Calu3 (cell line): ENCODE measurements at regions not wholly inside any gene's neighbourhood (a gene's known extent, or its start where the extent isn't known, plus 50 kb on each side); places are given as distances from the start of the nearest gene placed in this dataset.
A peak's percentile ranks its signal among the peaks of the same experiment; 100 is the strongest.

ENCODE experiments used
- BruUV-seq: library from RNA; stranded (reverse); fragments of 400-500 nt; replicated peaks from 2 replicates; lab custom pipeline; 2021; lab: Mats Ljungman, UMichigan
- CTCF ChIA-PET: fragments of 300-600 bp; sonication (Branson Sonifier 250); formaldehyde crosslinking; loops from one replicate; lab custom pipeline; 2022; ENCODE audit warnings: antibody characterized with exemption; lab: Charles Lee
- DNase-seq: peaks from one replicate; pipeline ENCODE4 v3.0.0; 2022
- H3K27ac Mint-ChIP-seq: one replicate; pipeline ENCODE4 v1.8.0; 2022; ENCODE audit warnings: mixed read lengths; ENCODE audit not compliant: unreplicated experiment
- H3K27me3 Mint-ChIP-seq: one replicate; pipeline ENCODE4 v1.8.0; 2022; ENCODE audit warnings: mixed read lengths; ENCODE audit not compliant: unreplicated experiment
- H3K36me3 Mint-ChIP-seq: one replicate; pipeline ENCODE4 v1.8.0; 2022; ENCODE audit warnings: mild to moderate bottlenecking, moderate library complexity, mixed read lengths; ENCODE audit not compliant: insufficient read depth, unreplicated experiment
- H3K4me1 Mint-ChIP-seq: one replicate; pipeline ENCODE4 v1.8.0; 2022; ENCODE audit warnings: mild to moderate bottlenecking, low read depth, mixed read lengths; ENCODE audit not compliant: unreplicated experiment
- H3K4me3 Mint-ChIP-seq: one replicate; pipeline ENCODE4 v1.8.0; 2022; ENCODE audit warnings: mild to moderate bottlenecking, low read depth, moderate library complexity, mixed read lengths; ENCODE audit not compliant: unreplicated experiment
- H3K9me3 Mint-ChIP-seq: one replicate; pipeline ENCODE4 v1.8.0; 2022; ENCODE audit warnings: low read depth, mixed read lengths; ENCODE audit not compliant: unreplicated experiment
- intact Hi-C: fragments of 100-400 bp; cut with micrococcal nuclease; formaldehyde crosslinking; loops from one replicate; pipeline ENCODE4 v1.10.0; 2022; ENCODE audit not compliant: unreplicated experiment
- TF ChIP-seq, protein P1 (sequence below): fragments of 200-600 bp; IDR thresholded peaks from one replicate; pipeline ENCODE4 v1.8.0; 2022; ENCODE audit warnings: antibody characterized with exemption; ENCODE audit not compliant: unreplicated experiment

DNA sequence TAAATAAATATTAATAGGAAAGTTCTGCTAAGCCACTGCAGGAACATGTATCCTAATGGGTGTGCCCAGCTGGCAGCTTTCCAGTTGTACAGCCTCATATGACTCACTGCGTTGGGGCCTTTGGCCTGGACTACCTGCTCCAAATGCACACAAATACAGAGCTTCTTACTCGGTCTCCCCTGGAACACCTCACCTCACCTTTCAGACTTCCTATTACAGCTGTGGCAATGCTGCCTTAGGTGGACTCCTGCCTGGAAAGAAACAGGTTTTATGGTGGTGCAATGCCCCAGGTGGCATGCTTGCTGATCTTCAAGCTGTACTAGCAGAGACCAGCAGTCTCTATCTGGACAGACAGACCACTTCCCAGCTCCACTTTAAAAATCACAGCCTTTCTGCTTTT is 85.7 kb upstream of the EXOC1L start:
- Mint-ChIP-seq H3K4me1 (peaks cover 34% of the 10 kb centered on the region), H3K4me3 (no peak overlapping the region), H3K27me3 (no peaks in the 10 kb centered on the region), H3K27ac (no peak overlapping the region), H3K9me3 (no peaks in the 10 kb centered on the region), H3K36me3 (peaks cover under 1% of the 10 kb centered on the region)
- peak; percentile 84 for DNase-seq
- no TSS peak for BruUV-seq
- TF ChIP-seq, protein P1, sequence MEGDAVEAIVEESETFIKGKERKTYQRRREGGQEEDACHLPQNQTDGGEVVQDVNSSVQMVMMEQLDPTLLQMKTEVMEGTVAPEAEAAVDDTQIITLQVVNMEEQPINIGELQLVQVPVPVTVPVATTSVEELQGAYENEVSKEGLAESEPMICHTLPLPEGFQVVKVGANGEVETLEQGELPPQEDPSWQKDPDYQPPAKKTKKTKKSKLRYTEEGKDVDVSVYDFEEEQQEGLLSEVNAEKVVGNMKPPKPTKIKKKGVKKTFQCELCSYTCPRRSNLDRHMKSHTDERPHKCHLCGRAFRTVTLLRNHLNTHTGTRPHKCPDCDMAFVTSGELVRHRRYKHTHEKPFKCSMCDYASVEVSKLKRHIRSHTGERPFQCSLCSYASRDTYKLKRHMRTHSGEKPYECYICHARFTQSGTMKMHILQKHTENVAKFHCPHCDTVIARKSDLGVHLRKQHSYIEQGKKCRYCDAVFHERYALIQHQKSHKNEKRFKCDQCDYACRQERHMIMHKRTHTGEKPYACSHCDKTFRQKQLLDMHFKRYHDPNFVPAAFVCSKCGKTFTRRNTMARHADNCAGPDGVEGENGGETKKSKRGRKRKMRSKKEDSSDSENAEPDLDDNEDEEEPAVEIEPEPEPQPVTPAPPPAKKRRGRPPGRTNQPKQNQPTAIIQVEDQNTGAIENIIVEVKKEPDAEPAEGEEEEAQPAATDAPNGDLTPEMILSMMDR: no peak
- intact Hi-C loops: loop anchor here (5.0 to 10.0 kb wide), 4 partner anchors 102 to 759 kb away; partner anchors contain the start of genes CLOCK and SRD5A3
- CTCF ChIA-PET: interaction anchor here (0.9 to 1.1 kb wide), 2 partner anchors 14 to 188 kb away, joined by 3 read pairs; no protein-coding TSS in a partner anchor

DNA sequence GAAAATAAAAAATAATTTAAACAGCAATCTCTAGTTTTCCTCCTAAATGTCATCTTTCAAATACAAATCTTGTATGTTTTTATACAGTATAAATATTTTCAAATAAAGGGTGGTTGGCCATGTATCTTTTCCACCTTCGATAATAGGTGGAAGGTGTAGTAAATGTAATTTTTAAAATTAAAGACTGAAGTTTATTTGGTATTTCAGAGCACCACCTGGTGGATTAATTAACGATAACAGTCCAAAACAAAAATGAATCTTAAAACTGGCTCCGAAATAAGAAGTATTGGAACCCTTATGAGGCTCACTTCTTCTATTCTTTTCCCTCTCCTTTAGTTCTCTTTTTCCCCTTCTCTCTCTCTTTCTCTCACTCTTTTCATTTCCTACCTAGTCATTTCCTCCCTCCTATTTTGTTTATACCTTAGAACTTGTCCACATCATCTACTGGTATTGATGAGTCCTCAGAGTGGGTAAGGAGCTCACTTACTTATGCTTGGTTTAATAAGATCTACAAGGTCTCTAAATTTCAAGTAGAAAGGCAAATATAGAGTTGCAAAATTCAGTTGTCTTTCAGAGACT is 82.9 kb upstream of the EXOC1L start:
- intact Hi-C loops: loop anchor here (2.0 to 10.0 kb wide), 4 partner anchors 130 to 762 kb away; partner anchors contain the start of gene SRD5A3

DNA sequence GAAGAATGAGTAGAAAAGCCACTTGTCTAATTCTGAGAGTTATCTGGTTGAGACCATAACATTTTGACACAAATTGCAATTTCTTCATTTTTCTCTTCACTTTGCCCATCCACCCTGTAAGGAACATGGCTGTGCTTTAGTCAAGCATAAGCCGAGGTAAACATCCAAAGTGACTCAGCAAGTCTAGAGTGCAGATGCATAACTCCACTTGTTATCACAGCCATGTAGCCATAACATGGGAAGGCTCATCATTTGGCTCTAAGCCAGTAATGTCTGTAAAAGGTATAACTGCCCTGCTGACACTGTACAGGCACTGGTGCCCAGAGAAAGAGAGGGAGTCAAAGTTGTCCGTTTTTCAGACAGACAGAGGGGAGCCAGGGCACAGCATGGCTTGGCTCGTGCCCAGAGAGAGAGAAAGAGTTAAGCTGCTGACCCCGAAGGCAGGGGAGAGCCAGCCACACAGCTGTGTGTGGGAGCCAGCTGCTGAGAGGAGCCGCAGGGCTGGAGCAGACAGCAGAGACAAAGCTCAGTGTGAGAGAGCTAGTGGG is 76.9 kb upstream of the EXOC1L start:
- DNase-seq: no peak
- H3K27me3 Mint-ChIP-seq: peaks cover 9% of the 10 kb centered on the region
- H3K27ac Mint-ChIP-seq: no peak overlapping the region
- CTCF ChIA-PET: interaction anchor here (0.7 kb wide), 1 partner anchor 12 kb away, joined by 4 read pairs; no protein-coding TSS in a partner anchor
- H3K9me3 Mint-ChIP-seq: no peaks in the 10 kb centered on the region
- TF ChIP-seq, protein P1: no peak
- no TSS peak for BruUV-seq
- intact Hi-C loops: no loop called here
- H3K4me3 Mint-ChIP-seq: no peak overlapping the region
- no peaks in the 10 kb centered on the region for H3K36me3 Mint-ChIP-seq
- H3K4me1 Mint-ChIP-seq: no peaks in the 10 kb centered on the region

More for the DNA sequence above, 82.9 kb upstream of the EXOC1L start:
- Mint-ChIP-seq H3K4me3 (no peak overlapping the region), H3K4me1 (peaks cover 21% of the 10 kb centered on the region), H3K9me3 (no peaks in the 10 kb centered on the region), H3K36me3 (no peaks in the 10 kb centered on the region), H3K27ac (no peak overlapping the region), H3K27me3 (no peaks in the 10 kb centered on the region)
- TF ChIP-seq, protein P1: peak; percentile 27
- BruUV-seq: no TSS peak
- DNase-seq: no peak
- CTCF ChIA-PET: no interaction called here

DNA sequence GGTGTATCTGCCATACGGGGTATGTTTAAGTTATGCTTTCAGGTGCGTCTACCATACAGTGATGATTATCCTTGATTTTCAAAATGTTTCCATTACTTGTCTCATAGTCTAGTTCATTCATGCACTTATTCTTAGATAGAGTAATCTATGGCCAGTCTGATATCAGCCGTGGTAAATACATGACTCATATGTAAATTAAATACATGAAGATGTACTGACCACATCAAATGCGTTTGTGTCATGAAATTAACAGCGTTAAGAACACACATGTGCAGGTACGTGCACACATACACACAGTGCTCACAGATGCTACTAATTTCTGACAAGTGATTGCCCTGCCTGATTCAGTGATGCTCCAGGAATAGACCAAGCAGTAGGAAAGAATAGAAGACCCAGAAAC is 75.2 kb upstream of the EXOC1L start:
- no TSS peak for BruUV-seq
- intact Hi-C loops: no loop called here
- Mint-ChIP-seq H3K27me3 (peaks cover 14% of the 10 kb centered on the region), H3K36me3 (no peaks in the 10 kb centered on the region), H3K4me1 (no peaks in the 10 kb centered on the region), H3K4me3 (no peak overlapping the region), H3K9me3 (no peaks in the 10 kb centered on the region), H3K27ac (no peak overlapping the region)
- DNase-seq: no peak
- CTCF ChIA-PET: no interaction called here
- TF ChIP-seq, protein P1: no peak
